ENCODE measurements at regions not wholly inside any gene's neighbourhood (a gene's known extent, or its start where the extent isn't known, plus 50 kb on each side); places are given as distances from the start of the nearest gene placed in this dataset.

DNA sequence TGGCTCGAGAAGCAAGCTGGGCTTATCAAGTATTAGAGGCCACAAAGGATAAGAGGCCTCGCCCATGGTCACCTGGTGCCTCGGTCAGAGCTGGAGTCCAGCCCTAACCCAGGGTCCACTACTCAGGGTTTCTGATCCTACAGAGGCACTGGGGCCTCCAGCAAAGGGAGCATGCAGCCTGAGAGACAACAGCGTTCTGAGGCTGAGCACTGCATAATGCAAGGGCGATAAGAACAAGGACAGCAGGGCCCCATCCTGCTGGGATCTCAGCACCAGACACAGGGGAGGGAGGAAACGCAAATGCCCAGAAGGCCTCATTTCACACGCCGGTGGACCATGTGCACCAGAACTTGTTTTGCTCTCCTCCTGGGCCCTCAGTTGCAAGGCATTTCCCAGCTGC lies 63.0 kb downstream of the C5orf15 start:
- DNase-seq (ENCODE audit: low read depth in 3 of 3) = no peak

- DNase-seq (ENCODE audit: low read depth in 3 of 3) = no peak
Measured at GRCh38 chr5:133904641-133905040, 63.8 kb downstream of the C5orf15 start.

GRCh38 chr5:133902511-133903118 lies 65.8 kb downstream of the C5orf15 start:
- no peak for DNase-seq (ENCODE audit: low read depth in 3 of 3)

GRCh38 chr5:133900534-133901270 lies 67.7 kb downstream of the C5orf15 start:
- DNase-seq (ENCODE audit: low read depth in 3 of 3) = no peak

DNA sequence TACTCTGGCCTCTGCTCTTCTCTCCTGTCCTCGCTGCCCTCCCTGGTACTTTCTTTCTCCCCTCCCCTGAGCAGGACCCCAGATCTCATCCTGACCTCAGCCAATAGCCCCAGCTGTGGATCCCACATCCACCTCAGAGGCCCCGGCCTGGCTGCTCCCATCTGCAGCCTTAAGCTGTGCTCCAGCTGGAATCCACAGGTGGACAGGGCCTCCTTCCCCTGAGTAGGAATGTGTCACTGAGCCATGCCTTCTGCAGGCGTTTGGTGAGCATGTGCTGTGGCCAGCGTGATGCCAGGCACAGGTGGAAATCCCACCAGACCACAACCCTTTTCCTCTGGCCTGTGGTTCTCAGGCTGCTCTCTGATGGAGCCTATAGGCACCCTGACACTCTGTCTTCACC lies 68.9 kb downstream of the C5orf15 start:
- DNase-seq (ENCODE audit: low read depth in 3 of 3) = no peak

- no peak for DNase-seq (ENCODE audit: low read depth in 3 of 3)
Measured at GRCh38 chr5:133898440-133898839, 70.0 kb downstream of the C5orf15 start.

- DNase-seq (ENCODE audit: low read depth in 3 of 3) = no peak
Measured at GRCh38 chr5:133897431-133897830, 71.0 kb downstream of the C5orf15 start.

DNA sequence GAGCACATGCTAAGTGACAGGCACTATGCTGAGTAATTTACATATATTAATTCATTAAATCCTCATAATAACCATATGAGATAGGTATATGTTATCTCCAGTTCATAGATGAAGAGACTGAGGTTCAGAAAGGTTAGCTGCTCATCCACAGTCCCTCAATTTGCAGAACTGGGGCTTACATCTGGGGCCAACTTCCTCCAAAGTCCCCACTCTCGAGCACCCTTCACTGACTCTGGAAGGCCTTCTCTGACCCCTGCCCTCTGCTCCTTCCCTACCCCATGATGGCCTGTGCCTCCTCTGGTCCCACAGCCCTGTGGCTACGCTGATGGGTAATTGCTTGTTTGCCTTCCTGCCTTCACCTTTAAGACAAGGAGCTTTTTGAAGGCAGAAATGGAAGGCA lies 71.6 kb downstream of the C5orf15 start:
- no peak for DNase-seq (ENCODE audit: low read depth in 3 of 3)

DNA sequence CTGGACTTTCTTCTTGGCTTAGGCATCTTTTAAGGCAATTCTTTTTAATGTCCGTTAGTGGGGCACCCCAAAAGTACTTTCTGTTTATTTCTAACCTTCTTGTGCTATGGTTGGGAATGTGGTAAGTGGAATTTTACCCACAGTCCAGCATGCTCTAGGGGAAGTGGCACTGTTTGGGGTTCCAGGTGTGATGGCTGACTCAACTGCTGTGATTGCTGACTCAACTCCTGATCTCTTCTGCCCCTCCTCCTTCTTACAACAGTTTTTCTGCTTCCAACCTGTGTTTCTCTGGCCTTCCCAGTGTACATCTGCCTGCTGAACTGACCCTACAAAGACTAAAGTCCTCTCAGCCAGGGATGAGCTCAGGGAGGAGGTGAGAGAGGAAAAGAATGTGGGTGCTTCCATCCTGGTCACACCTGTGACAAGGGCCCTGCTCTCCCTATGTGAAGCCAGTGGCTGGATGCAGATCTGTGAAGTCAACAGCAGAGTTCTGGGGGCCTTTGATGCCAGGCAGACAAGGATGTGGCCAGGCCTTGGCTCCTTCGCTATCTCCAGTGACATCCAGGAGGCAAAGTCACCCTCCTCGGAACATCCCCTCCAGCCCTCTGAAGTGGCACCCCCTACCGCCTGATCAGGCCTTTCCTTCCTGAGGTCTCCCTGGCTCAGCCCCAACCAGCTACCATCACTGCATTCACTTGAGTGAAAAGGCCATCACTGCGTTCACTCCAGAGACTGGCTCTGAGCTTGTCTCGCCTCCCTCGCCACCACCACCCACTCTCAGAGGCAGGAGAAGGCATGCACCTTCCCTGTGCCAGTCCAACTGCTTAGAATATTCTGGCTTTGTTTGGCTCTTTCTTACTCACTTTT lies 72.2 kb downstream of the C5orf15 start:
- no peak for DNase-seq (ENCODE audit: low read depth in 3 of 3)

- DNase-seq (ENCODE audit: low read depth in 3 of 3) = no peak
Measured at GRCh38 chr5:133894143-133894542, 74.3 kb downstream of the C5orf15 start.

DNA sequence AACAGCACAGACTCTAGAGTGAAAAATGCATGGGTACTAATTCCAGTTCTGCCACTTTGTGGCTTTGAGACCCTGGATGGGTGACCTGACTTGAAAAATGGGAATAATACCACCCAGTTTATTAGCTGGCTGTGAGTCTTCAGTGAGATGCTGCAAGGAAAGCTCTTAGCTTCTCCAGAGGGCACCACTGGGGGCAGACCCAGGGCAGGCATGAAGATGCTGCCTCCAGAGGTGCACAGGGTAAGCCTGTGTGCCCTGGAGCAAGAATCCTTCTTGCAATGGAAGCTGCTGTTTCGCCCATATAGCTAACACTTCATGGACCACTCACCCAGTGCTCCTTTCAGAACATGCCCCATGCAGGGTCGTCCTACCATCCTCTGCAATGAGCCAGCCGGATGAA lies 75.7 kb downstream of the C5orf15 start:
- no peak for DNase-seq (ENCODE audit: low read depth in 3 of 3)

DNA sequence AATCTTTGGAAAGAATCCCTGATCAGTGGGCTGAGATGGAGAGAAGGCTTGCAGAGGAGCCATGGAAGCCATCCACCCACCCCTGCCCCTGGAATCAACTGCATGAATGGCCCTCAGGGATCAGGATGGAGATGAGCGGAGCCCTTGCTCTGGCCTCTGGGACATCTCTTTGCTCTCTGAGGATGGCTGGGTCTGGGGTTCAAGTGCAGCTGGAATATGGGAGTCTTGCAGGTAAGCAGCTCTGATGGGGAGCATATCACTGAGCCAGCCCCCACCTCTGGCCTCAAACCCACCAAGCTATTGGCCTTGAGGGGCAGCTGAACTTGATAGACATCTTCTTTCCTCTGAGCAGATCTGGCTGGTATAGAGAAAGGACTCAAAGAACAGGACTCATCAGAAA lies 76.1 kb downstream of the C5orf15 start:
- no peak for DNase-seq (ENCODE audit: low read depth in 3 of 3)

- no peak for DNase-seq (ENCODE audit: low read depth in 3 of 3)
Measured at GRCh38 chr5:133891390-133891789, 77.0 kb downstream of the C5orf15 start.

DNA sequence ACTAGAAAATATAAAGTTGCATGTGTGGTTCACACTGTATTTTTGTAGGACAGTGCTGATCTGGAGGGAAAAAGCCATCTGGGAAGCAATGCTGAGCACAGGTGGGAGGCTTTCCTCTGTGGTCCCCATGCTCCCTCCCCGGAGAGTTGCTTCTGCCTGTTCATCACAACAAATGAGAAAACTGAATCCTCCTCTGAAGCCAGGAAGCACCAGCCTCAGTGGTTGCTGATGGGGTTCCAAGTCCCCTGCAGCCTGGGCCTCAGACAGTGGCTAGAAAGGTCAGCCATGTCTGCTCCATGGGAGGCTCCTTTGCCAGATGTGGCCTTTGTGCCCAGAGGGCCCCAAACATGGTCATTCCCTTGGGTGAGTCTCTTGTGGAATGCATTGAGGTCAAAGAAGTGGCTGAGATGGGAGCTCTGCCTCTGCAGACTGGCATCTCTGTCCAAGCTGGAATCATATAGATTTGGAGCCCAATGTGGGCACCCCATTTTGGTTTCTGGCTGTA lies 77.6 kb downstream of the C5orf15 start:
- no peak for DNase-seq (ENCODE audit: low read depth in 3 of 3)

DNA sequence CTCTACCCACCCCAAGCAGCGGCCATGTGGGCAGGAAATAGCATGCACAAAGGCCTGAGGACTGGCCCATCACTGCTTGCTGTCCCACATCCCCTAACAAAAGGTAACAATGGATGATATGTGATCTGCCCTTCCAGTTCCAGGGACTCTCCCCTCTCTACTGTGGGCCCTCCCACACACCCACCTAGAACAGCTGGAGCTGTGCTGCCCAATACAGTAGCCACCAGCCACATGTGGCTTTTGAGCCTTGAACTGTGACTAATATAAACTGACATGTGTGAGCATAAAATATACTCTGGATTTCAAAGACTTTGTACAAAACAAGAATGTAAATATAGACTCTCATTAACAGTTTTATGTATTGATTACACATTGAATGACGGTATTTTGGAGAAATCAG lies 78.1 kb downstream of the C5orf15 start:
- no peak for DNase-seq (ENCODE audit: low read depth in 3 of 3)

GRCh38 chr5:133889271-133889905 lies 79.0 kb downstream of the C5orf15 start:
- no peak for DNase-seq (ENCODE audit: low read depth in 3 of 3)

DNA sequence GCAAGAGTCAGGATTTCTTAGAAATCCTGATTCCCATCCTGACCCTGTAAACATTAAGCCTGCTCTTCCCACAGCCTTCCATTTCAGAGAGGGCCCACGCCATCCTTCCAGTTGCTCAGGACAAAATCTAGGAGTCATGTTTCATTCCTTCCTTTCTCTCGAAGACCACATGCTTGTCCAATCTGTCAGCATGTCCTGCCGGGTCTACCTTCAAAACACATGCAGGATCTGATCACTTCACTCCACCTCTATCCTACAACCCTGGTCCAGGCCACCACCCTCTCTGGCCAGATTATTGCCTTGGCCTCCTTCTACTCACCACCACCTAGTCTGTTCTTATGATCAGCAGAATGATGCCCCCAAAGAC lies 79.8 kb downstream of the C5orf15 start:
- DNase-seq (ENCODE audit: low read depth in 3 of 3) = no peak

- DNase-seq (ENCODE audit: low read depth in 3 of 3) = no peak
Measured at GRCh38 chr5:133885566-133885965, 82.9 kb downstream of the C5orf15 start.

DNA sequence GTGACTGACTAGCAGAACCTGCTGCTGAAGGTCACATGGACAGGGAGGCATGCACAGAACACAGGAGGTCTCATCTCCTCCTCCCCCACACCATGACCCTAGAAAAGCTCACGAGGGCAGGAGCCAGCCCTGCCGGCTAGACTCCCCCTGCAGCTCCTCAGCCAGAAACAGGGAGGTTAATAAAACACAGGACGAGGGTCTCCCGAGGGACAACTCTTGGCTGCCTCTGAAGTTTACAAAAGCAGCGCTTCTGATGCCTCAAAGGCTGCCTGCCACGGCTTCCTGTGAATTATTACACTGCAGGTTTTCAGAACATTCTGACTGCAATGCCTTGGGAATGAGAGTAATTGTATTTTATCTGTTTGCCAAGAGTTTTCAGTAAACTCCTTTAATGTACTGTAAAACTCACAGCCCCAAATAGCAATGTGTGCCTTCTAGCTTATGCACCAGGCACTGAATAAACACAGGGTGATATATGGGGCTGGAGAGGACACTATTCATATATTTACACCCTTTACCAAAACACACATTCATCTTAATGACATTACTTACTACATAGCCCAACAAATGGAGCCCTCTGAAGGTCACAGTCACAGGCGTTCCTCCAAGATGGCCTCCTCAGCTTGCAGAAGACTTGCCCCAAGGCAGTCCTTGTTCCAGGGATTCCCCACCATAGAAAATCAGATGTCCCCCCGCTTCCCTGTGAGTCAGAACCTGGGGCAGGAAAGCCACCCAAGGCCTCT lies 83.7 kb downstream of the C5orf15 start:
- no peak for DNase-seq (ENCODE audit: low read depth in 3 of 3)

- DNase-seq (ENCODE audit: low read depth in 3 of 3) = no peak
Measured at GRCh38 chr5:133883916-133884315, 84.5 kb downstream of the C5orf15 start.

- DNase-seq (ENCODE audit: low read depth in 3 of 3) = no peak
Measured at GRCh38 chr5:133882846-133883245, 85.6 kb downstream of the C5orf15 start.

- no peak for DNase-seq (ENCODE audit: low read depth in 3 of 3)
Measured at GRCh38 chr5:133882389-133882695, 86.1 kb downstream of the C5orf15 start.
